Prostate gland (tissue), 2 donors: ENCODE measurements at regions not wholly inside any gene's neighbourhood (a gene's known extent, or its start where the extent isn't known, plus 50 kb on each side); places are given as distances from the start of the nearest gene placed in this dataset.

Experiments
- CTCF ChIP-seq, 4 experiments: fragments of 200-600 bp in 2 of 4; fragments of 450-650 bp in 2 of 4; sonication (generic) in 2 of 4; IDR thresholded peaks; 1 replicate in 3 of 4; 2 replicates in 1 of 4; pipeline ENCODE4 v1.5.1; 2016 to 2019; ENCODE audit warnings: antibody characterized with exemption in 4 of 4, mild to moderate bottlenecking in 2 of 4, moderate library complexity in 2 of 4
- POLR2A ChIP-seq: fragments of 450-650 bp; IDR thresholded peaks from one replicate; pipeline ENCODE4 v1.6.1; 2016; ENCODE audit warnings: antibody characterized with exemption, mild to moderate bottlenecking
- POLR2AphosphoS5 ChIP-seq: sonication (generic); formaldehyde crosslinking; IDR thresholded peaks from one replicate; pipeline ENCODE4 v1.6.1; 2017; ENCODE audit warnings: antibody characterized with exemption

- no peak for TF ChIP-seq CTCF (IDR thresholded peaks at IDR 0.05)
- no peak for TF ChIP-seq POLR2A
- TF ChIP-seq POLR2AphosphoS5: no peak
These were observed 74.4 kb upstream of the PPARA start for GRCh38 chr22:46075764-46076531.
